Stimulated activated CD8-positive, alpha-beta memory T cell treated with anti-CD3 and anti-CD28 coated beads, Interleukin-4, amount 100 ng/mL, for 4 hours (primary cell): ENCODE measurements at regions not wholly inside any gene's neighbourhood (a gene's known extent, or its start where the extent isn't known, plus 50 kb on each side); places are given as distances from the start of the nearest gene placed in this dataset.
"Not testable (repeated sequence)": the region's sequence is repeated elsewhere in the genome, so short reads cannot be mapped to it uniquely, and the experiment has no call there.

Experiments used
- DNase-seq, 2 donors: peaks; one replicate each; pipeline ENCODE4 v3.0.0-alpha.2; 2020; ENCODE audit warnings: low read depth in 2 of 2, low spot score in 1 of 2

GRCh38 chrX:124234348-124234747 is 98.1 kb upstream of the TEX13D start:
- no peak for DNase-seq

- DNase-seq, result no peak
These were observed 94.2 kb upstream of the TEX13D start for GRCh38 chrX:124238268-124238667.

GRCh38 chrX:124239324-124239723 is 93.1 kb upstream of the TEX13D start:
- no peak for DNase-seq

GRCh38 chrX:124239911-124240310 is 92.5 kb upstream of the TEX13D start:
- DNase-seq, result no peak

- DNase-seq, result no peak
These were observed 92.0 kb upstream of the TEX13D start for GRCh38 chrX:124240422-124240821.

- no peak for DNase-seq
These were observed 90.3 kb upstream of the TEX13D start for GRCh38 chrX:124242131-124242530.

GRCh38 chrX:124249345-124249744 is 83.1 kb upstream of the TEX13D start:
- no peak for DNase-seq

- DNase-seq, result no peak
These were observed 81.5 kb upstream of the TEX13D start for GRCh38 chrX:124250835-124251437.

- DNase-seq, result no peak
These were observed 77.8 kb upstream of the TEX13D start for GRCh38 chrX:124254611-124255010.

- no peak for DNase-seq
These were observed 76.2 kb upstream of the TEX13D start for GRCh38 chrX:124256216-124256615.

- no peak for DNase-seq
These were observed 75.7 kb upstream of the TEX13D start for GRCh38 chrX:124256629-124257380.

GRCh38 chrX:124257924-124258702 is 74.3 kb upstream of the TEX13D start:
- DNase-seq, result no peak

GRCh38 chrX:124260845-124261244 is 71.6 kb upstream of the TEX13D start:
- DNase-seq, result no peak

- DNase-seq, result no peak
These were observed 68.7 kb upstream of the TEX13D start for GRCh38 chrX:124263743-124264142.

GRCh38 chrX:124268099-124268498 is 64.4 kb upstream of the TEX13D start:
- no peak for DNase-seq

- no peak for DNase-seq
These were observed 62.6 kb upstream of the TEX13D start for GRCh38 chrX:124269881-124270280.

GRCh38 chrX:124271599-124271998 is 60.9 kb upstream of the TEX13D start:
- not testable (repeated sequence) for DNase-seq

GRCh38 chrX:124272370-124272982 is 60.0 kb upstream of the TEX13D start:
- DNase-seq, result no peak

- DNase-seq, result no peak
These were observed 57.9 kb upstream of the TEX13D start for GRCh38 chrX:124274438-124275181.

- DNase-seq, result no peak
These were observed 57.1 kb upstream of the TEX13D start for GRCh38 chrX:124275182-124275894.
